Mesendoderm (in vitro differentiated cells): ENCODE measurements at regions not wholly inside any gene's neighbourhood (a gene's known extent, or its start where the extent isn't known, plus 50 kb on each side); places are given as distances from the start of the nearest gene placed in this dataset.
A peak's percentile ranks its signal among the peaks of the same experiment; 100 is the strongest.

Experiments
- DNase-seq: peaks from one replicate; pipeline ENCODE4 v3.0.0; 2013
- H2AK5ac ChIP-seq: 2 replicates; pipeline ENCODE4 v1.6.1; 2013; ENCODE audit warnings: low read length, inconsistent platforms
- H2BK120ac ChIP-seq: 2 replicates; pipeline ENCODE4 v1.6.1; 2013; ENCODE audit warnings: low read depth, mild to moderate bottlenecking, low read length, moderate library complexity, mixed read lengths
- H2BK15ac ChIP-seq: replicated peaks from 2 replicates; pipeline ENCODE4 v1.6.1; 2013; ENCODE audit warnings: low read depth, mild to moderate bottlenecking, moderate library complexity
- H2BK5ac ChIP-seq: 2 replicates; pipeline ENCODE4 v1.6.1; 2013; ENCODE audit warnings: low read length, inconsistent platforms
- H3K18ac ChIP-seq: 2 replicates; pipeline ENCODE4 v1.6.1; 2013; ENCODE audit warnings: mild to moderate bottlenecking, low read length, mixed read lengths
- H3K23ac ChIP-seq: one replicate; pipeline ENCODE4 v1.6.1; 2013; ENCODE audit warnings: low read length
- H3K27ac ChIP-seq: 2 replicates; pipeline ENCODE4 v1.5.1; 2013; ENCODE audit warnings: low read depth, mild to moderate bottlenecking, inconsistent platforms, low read length, moderate library complexity
- H3K27me3 ChIP-seq: 2 replicates; pipeline ENCODE4 v1.6.1; 2013; ENCODE audit warnings: low read length, control low read depth, mild to moderate bottlenecking, inconsistent platforms; ENCODE audit not compliant: insufficient read depth, poor library complexity
- H3K36me3 ChIP-seq: 2 replicates; pipeline ENCODE4 v1.6.1; 2013; ENCODE audit warnings: low read length, inconsistent platforms; ENCODE audit not compliant: control insufficient read depth, insufficient read depth
- H3K4ac ChIP-seq: one replicate; pipeline ENCODE4 v1.6.1; 2013; ENCODE audit warnings: low read depth, mild to moderate bottlenecking, low read length, moderate library complexity
- H3K4me1 ChIP-seq: 2 replicates; pipeline ENCODE4 v1.6.1; 2013; ENCODE audit warnings: low read depth, low read length, inconsistent platforms; ENCODE audit not compliant: control insufficient read depth
- H3K4me2 ChIP-seq: 2 replicates; pipeline ENCODE4 v1.6.1; 2013; ENCODE audit warnings: low read length
- H3K4me3 ChIP-seq: 2 replicates; pipeline ENCODE4 v1.5.1; 2013; ENCODE audit warnings: mild to moderate bottlenecking, low read length
- H3K56ac ChIP-seq: one replicate; pipeline ENCODE4 v1.6.1; 2013; ENCODE audit warnings: low read length
- H3K79me1 ChIP-seq: 2 replicates; pipeline ENCODE4 v1.6.1; 2013; ENCODE audit warnings: low read length, inconsistent platforms
- H3K79me2 ChIP-seq: 2 replicates; pipeline ENCODE4 v1.6.1; 2013; ENCODE audit warnings: mild to moderate bottlenecking, low read length; ENCODE audit not compliant: control insufficient read depth, insufficient read depth
- H3K9ac ChIP-seq: 2 replicates; pipeline ENCODE4 v1.6.1; 2013; ENCODE audit warnings: low read length, inconsistent platforms
- H4K5ac ChIP-seq: one replicate; pipeline ENCODE4 v1.6.1; 2013; ENCODE audit warnings: low read length
- H4K8ac ChIP-seq: one replicate; pipeline ENCODE4 v1.6.1; 2013; ENCODE audit warnings: low read depth, mild to moderate bottlenecking, control low read depth, low read length, moderate library complexity
- WGBS: extraction: QIAGEN DNeasy Blood & Tissue Kit; methylation state at CpG from one replicate; pipeline ENCODE4 v1.1.7; 2013; ENCODE audit warnings: low lambda C conversion rate, missing lambda C conversion rate; ENCODE audit not compliant: insufficient coverage; ENCODE audit errors: extremely low coverage; 5-methylcytosine and 5-hydroxymethylcytosine counted together

DNA sequence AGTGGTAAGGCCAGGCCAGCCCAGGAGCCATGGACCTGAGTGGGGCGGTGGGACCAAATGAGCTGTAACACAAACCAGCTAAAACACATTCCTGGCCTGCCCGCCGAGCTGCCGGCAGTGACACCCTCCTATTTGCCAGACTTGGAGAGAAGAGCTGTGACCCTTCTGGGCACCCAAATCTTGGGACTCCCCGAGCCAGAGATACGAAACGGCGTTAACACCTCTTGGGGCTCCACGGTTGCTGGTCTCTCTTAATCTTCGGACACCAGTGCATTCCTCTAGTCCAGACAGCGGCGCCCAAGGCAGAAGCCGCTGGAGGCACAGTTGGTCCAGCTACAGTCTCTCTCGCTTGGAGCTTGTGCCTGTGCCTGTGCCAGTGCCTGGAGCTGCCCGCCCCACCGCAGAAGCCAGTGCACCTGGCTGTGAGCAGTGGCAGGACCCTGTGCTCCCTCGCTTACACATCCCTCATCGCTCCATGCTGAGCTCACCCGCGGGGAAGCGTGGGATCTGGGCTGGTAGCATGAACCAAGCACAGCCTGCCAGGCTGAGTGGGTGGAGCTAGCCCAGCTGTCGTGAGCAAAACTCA lies 147.2 kb upstream of the KLHL1 start:
- WGBS = no CpG with 5 or more reads among the region's 22 CpGs
- DNase-seq = no peak
- H3K23ac ChIP-seq = no peak overlapping the region
- no peak overlapping the region for H3K18ac ChIP-seq
- no peak overlapping the region for H4K5ac ChIP-seq
- H3K27me3 ChIP-seq = no peaks in the 10 kb centered on the region
- H3K4me3 ChIP-seq = no peak overlapping the region
- H2BK15ac ChIP-seq = no peak overlapping the region
- no peak overlapping the region for H3K4me2 ChIP-seq
- H2BK120ac ChIP-seq = no peak overlapping the region
- H3K56ac ChIP-seq = no peak overlapping the region
- no peaks in the 10 kb centered on the region for H3K36me3 ChIP-seq
- no peak overlapping the region for H3K4ac ChIP-seq
- no peaks in the 10 kb centered on the region for H3K79me2 ChIP-seq
- no peaks in the 10 kb centered on the region for H3K4me1 ChIP-seq
- H2BK5ac ChIP-seq = no peak overlapping the region
- H2AK5ac ChIP-seq = no peak overlapping the region
- no peak overlapping the region for H4K8ac ChIP-seq
- no peak overlapping the region for H3K27ac ChIP-seq
- no peak overlapping the region for H3K9ac ChIP-seq
- H3K79me1 ChIP-seq = no peaks in the 10 kb centered on the region

DNA sequence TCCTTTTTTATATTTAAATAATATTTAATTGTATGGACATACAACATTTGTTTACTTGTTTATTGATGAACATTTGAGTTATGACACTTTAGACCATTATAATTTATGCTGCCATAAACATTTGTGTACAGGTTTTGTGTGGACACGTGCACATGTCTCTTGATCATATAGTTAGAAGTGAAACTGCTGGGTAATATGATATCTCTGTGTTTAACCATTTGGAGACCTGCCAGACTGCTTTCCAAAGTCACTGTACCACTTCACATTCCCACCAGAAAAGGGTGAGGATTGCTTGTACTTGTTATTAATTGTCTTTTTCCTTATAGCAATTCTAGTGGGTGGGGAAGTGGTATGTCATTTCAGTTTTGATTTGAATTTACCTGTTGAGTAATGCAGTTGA lies 145.6 kb upstream of the KLHL1 start:
- Histone ChIP-seq H3K79me2 (no peaks in the 10 kb centered on the region), H4K8ac (no peak overlapping the region), H3K4me1 (no peaks in the 10 kb centered on the region), H3K27me3 (no peaks in the 10 kb centered on the region), H3K36me3 (no peaks in the 10 kb centered on the region), H2AK5ac (no peak overlapping the region), H3K79me1 (no peaks in the 10 kb centered on the region), H2BK5ac (no peak overlapping the region), H3K27ac (no peak overlapping the region), H3K18ac (no peak overlapping the region), H2BK15ac (no peak overlapping the region), H3K56ac (no peak overlapping the region), H4K5ac (no peak overlapping the region), H3K4me3 (no peak overlapping the region), H3K4me2 (no peak overlapping the region), H3K4ac (no peak overlapping the region), H3K23ac (no peak overlapping the region), H2BK120ac (no peak overlapping the region), H3K9ac (no peak overlapping the region)
- no CpG with 5 or more reads among the region's 1 CpG for WGBS
- DNase-seq = no peak

DNA sequence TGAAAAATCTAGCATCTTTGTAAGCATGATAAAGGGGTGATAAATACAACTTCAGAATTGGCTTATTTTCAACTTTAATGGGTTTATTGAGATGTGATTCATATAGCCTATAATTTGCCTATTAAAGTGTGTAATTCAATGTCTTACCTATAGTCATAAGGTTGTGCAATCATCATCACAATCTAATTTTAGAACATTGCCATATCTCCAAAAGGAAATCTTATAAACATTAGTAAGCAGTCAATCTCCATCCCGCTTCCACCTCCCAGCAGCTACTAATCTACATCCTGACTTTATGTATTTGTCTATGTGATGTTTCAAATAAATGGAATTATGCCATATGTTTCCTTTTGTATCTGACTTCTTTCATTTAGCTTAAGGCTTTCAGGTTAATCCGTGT lies 145.2 kb upstream of the KLHL1 start:
- H3K4me3 ChIP-seq = no peak overlapping the region
- H3K4ac ChIP-seq = no peak overlapping the region
- H2BK15ac ChIP-seq = no peak overlapping the region
- no peak overlapping the region for H3K4me2 ChIP-seq
- DNase-seq = no peak
- H3K23ac ChIP-seq = no peak overlapping the region
- no peak overlapping the region for H3K27ac ChIP-seq
- no peaks in the 10 kb centered on the region for H3K36me3 ChIP-seq
- H3K56ac ChIP-seq = no peak overlapping the region
- no peaks in the 10 kb centered on the region for H3K79me2 ChIP-seq
- no peaks in the 10 kb centered on the region for H3K4me1 ChIP-seq
- H3K9ac ChIP-seq = no peak overlapping the region
- no peak overlapping the region for H2BK5ac ChIP-seq
- no peak overlapping the region for H4K8ac ChIP-seq
- no peaks in the 10 kb centered on the region for H3K27me3 ChIP-seq
- no peak overlapping the region for H4K5ac ChIP-seq
- WGBS = no CpG with 5 or more reads among the region's 2 CpGs
- no peak overlapping the region for H2AK5ac ChIP-seq
- no peaks in the 10 kb centered on the region for H3K79me1 ChIP-seq
- no peak overlapping the region for H2BK120ac ChIP-seq
- H3K18ac ChIP-seq = no peak overlapping the region

DNA sequence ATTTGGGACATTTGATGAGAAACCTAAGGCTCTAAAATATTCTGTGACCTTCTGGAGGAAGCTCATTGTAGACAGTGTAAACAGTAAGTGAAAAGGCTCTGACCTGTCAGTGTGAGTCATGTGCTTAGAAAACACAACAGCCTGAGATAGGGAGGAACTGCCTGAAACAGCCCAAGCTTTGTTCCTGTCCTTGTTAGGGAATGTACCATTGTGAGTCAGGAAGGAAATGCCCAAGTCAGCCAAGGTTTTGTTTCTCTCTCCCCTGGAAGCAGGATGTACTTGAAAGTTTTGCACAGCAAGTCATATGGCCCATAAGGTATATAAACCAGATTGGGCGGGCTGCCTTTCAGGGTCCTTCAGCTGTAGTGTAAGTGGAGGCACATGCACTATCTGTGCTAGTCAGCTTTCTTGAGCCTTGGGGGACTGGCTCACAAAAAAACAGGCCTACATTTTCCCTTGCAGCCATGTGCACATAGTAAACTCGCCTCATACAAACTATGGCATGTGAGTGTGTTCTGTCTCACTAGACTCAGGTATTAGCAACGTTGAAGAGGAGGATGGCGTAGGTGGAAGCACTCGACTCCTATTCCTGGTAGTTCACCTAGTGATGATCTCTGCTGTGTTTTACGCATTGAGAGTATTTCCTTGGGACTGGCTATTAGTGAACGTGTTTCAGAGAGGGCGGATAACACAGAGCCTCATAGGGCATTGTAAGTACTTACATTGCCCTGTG lies 141.2 kb upstream of the KLHL1 start:
- no peaks in the 10 kb centered on the region for H3K79me1 ChIP-seq
- H2BK15ac ChIP-seq = no peak overlapping the region
- no peak overlapping the region for H4K5ac ChIP-seq
- no peak overlapping the region for H3K27ac ChIP-seq
- H3K4me1 ChIP-seq = no peaks in the 10 kb centered on the region
- H3K4me2 ChIP-seq = no peak overlapping the region
- H3K79me2 ChIP-seq = no peaks in the 10 kb centered on the region
- H2BK5ac ChIP-seq = no peak overlapping the region
- no CpG with 5 or more reads among the region's 8 CpGs for WGBS
- DNase-seq = peak; percentile 83
- H2BK120ac ChIP-seq = no peak overlapping the region
- no peak overlapping the region for H3K9ac ChIP-seq
- H3K4me3 ChIP-seq = no peak overlapping the region
- no peak overlapping the region for H3K56ac ChIP-seq
- no peaks in the 10 kb centered on the region for H3K27me3 ChIP-seq
- H4K8ac ChIP-seq = no peak overlapping the region
- H3K23ac ChIP-seq = no peak overlapping the region
- no peaks in the 10 kb centered on the region for H3K36me3 ChIP-seq
- no peak overlapping the region for H3K18ac ChIP-seq
- H3K4ac ChIP-seq = no peak overlapping the region
- H2AK5ac ChIP-seq = no peak overlapping the region

DNA sequence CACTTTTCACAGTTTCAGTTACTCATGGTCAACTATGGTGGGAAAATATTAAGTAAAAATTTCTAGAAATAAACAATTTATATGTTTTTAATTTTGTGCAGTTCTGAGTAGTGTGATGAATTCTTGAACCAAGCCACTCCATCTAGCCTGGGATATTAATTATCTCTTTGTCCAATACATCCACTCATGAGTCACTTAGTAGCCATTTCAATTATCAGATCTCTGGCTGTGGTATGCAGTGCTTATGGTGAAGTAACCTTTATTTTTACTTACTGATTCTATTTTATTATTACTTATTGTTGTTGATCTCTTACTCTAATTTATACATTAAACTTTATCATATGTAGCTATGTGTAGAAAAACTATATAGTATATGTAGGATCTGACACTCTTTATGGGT lies 128.9 kb upstream of the KLHL1 start:
- Histone ChIP-seq H3K4me3 (no peak overlapping the region), H3K27ac (no peak overlapping the region), H2BK120ac (no peak overlapping the region), H3K56ac (no peak overlapping the region), H2BK15ac (no peak overlapping the region), H2AK5ac (no peak overlapping the region), H3K18ac (no peak overlapping the region), H3K9ac (no peak overlapping the region), H3K79me2 (no peaks in the 10 kb centered on the region), H4K5ac (no peak overlapping the region), H3K4me1 (no peaks in the 10 kb centered on the region), H3K27me3 (no peaks in the 10 kb centered on the region), H3K4ac (no peak overlapping the region), H3K4me2 (no peak overlapping the region), H2BK5ac (no peak overlapping the region), H3K23ac (no peak overlapping the region), H3K79me1 (no peaks in the 10 kb centered on the region), H4K8ac (no peak overlapping the region), H3K36me3 (no peaks in the 10 kb centered on the region)
- DNase-seq = no peak

DNA sequence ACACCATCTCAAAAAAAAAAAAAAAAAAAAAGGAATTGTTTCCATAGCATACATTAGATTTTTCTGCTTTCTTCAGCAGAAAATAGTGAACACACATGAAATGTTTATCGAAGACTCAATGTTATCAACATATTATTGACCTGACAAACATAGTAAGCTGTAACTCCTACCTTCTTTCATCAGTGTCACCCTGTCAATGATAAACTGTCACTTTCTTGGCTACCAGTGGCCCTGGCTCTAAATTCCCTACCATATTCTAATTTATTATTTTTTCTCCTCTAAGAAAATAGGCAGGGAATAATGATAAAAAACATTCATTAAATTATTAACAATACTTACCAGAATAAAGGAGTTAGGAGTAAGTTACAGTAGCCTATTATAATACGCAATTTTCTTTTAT lies 127.3 kb upstream of the KLHL1 start:
- no peak overlapping the region for H3K9ac ChIP-seq
- H3K4me1 ChIP-seq = no peaks in the 10 kb centered on the region
- no peak overlapping the region for H3K23ac ChIP-seq
- H3K4ac ChIP-seq = no peak overlapping the region
- H3K4me3 ChIP-seq = no peak overlapping the region
- H3K18ac ChIP-seq = no peak overlapping the region
- H3K56ac ChIP-seq = no peak overlapping the region
- H3K36me3 ChIP-seq = no peaks in the 10 kb centered on the region
- H4K8ac ChIP-seq = no peak overlapping the region
- H4K5ac ChIP-seq = no peak overlapping the region
- no peaks in the 10 kb centered on the region for H3K79me2 ChIP-seq
- no CpG with 5 or more reads among the region's 2 CpGs for WGBS
- H2BK5ac ChIP-seq = no peak overlapping the region
- no peak overlapping the region for H3K4me2 ChIP-seq
- H2BK120ac ChIP-seq = no peak overlapping the region
- H3K27ac ChIP-seq = no peak overlapping the region
- no peak overlapping the region for H2AK5ac ChIP-seq
- DNase-seq = no peak
- H3K27me3 ChIP-seq = no peaks in the 10 kb centered on the region
- H2BK15ac ChIP-seq = no peak overlapping the region
- no peaks in the 10 kb centered on the region for H3K79me1 ChIP-seq
